Activated T-cell treated with anti-CD3 and anti-CD28 coated beads, Interleukin-2, amount 50 U/mL, for 4 hours (primary cell): ENCODE measurements at regions not wholly inside any gene's neighbourhood (a gene's known extent, or its start where the extent isn't known, plus 50 kb on each side); places are given as distances from the start of the nearest gene placed in this dataset.

Source experiments
- ATAC-seq, 2 donors: fragments of 200-7000 bp; cut with Tn5 transposase; one replicate each; pipeline ENCODE4 v1.10.0; 2021
- DNase-seq: peaks from one replicate; pipeline ENCODE4 v3.0.0-alpha.2; 2020
- H3K27me3 Mint-ChIP-seq: one replicate; pipeline ENCODE4 v1.8.0; 2021; ENCODE audit warnings: low read depth, mixed read lengths
- H3K36me3 Mint-ChIP-seq: one replicate; pipeline ENCODE4 v1.8.0; 2022; ENCODE audit warnings: mixed read lengths; ENCODE audit not compliant: insufficient read depth
- H3K4me1 Mint-ChIP-seq: one replicate; pipeline ENCODE4 v1.8.0; 2021; ENCODE audit warnings: low read depth, mixed read lengths
- H3K4me3 Mint-ChIP-seq: one replicate; pipeline ENCODE4 v1.8.0; 2021; ENCODE audit warnings: mild to moderate bottlenecking, moderate library complexity, mixed read lengths
- H3K9me3 Mint-ChIP-seq: one replicate; pipeline ENCODE4 v1.8.0; 2021; ENCODE audit warnings: mixed read lengths

DNA sequence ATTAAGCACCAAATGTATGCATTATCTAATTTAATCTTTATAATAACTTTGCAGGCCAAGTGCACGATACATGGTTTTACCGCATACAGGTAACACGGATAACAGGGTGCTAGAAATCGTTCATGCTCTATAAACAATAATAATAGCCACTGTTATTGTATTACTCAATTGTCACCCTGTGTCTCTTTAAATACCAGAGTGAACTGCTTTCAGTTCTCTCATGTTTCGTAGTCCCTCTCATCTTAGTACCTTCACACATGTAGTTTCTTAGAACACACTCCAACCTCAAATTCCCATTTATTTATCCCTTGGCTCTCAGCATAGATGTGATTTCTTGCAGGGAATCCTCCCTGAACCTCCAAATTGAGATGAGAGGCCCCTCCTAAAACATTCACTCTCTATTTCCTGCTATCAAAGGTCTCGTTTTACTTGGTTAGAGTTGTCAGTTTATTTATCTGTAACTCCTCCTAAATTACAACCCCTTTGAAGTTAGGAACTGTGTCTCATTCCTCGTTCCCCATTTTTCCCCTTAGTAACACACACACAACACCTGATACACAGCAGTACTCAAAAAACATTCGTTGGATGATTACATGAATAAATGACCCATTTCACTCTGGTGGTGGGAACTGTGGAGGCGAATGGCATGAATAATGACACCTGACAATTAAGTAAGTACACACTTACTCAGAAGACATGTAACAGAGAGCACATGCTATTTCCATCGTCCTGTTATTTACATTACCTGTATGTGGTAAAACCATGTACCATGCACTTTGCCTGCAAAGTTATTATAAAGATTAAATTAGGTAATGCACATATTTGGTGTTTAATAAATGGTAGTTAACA is 134.6 kb downstream of the BTG1 start:
- DNase-seq = no peak
- H3K4me3 Mint-ChIP-seq = peak overlapping the region; percentile 33
- ATAC-seq = peak; percentile 55 to 72
- peaks cover 7% of the 10 kb centered on the region for H3K36me3 Mint-ChIP-seq
- no peaks in the 10 kb centered on the region for H3K27me3 Mint-ChIP-seq
- peaks cover 44% of the 10 kb centered on the region for H3K4me1 Mint-ChIP-seq
- H3K9me3 Mint-ChIP-seq = peaks cover 7% of the 10 kb centered on the region

DNA sequence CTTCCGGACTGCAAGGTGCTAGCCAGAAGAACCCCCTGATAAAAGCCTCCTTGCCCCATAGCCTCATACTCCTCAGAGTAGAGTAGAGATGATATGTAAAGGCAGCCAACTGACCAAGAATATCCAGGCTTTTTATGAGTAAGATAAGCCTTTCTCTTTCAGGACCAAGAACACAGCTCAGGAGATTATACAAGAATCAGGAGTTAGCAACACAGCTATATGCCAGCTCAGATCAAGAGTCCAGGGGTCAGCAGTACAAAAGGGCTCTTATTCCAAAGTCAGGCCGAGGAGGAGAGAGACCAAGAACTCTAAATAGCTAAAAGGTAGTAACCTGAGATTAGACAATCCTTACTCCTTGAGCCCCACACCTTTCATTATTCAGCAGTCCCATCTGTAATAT is 135.3 kb downstream of the BTG1 start:
- H3K27me3 Mint-ChIP-seq = no peaks in the 10 kb centered on the region
- H3K36me3 Mint-ChIP-seq = peaks cover 7% of the 10 kb centered on the region
- ATAC-seq (no peak), DNase-seq (no peak)
- H3K4me1 Mint-ChIP-seq = peaks cover 44% of the 10 kb centered on the region
- H3K4me3 Mint-ChIP-seq = no peak overlapping the region
- H3K9me3 Mint-ChIP-seq = peaks cover 9% of the 10 kb centered on the region

DNA sequence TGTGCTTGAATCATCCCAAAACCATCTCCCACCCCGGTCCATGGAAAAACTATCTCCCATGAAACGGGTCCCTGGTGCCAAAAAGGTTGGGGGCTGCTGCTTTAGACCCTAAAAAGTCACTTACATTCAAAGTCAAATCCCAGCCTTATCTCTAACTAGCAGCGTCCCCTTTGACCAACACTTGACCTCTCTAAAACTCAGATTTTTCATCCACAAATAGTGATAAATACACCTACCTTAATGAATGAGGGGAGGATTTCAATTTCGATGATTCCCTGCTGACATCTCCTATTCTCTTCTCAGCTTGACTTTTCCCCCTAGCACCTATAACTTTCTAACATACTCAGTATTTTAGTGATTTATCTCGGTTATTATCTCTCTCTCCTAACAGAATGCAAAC is 137.3 kb downstream of the BTG1 start:
- DNase-seq (no peak), ATAC-seq (no peak)
- Mint-ChIP-seq H3K4me3 (no peak overlapping the region), H3K36me3 (peaks cover 9% of the 10 kb centered on the region), H3K27me3 (no peaks in the 10 kb centered on the region), H3K9me3 (peaks cover 9% of the 10 kb centered on the region), H3K4me1 (peaks cover 56% of the 10 kb centered on the region)

DNA sequence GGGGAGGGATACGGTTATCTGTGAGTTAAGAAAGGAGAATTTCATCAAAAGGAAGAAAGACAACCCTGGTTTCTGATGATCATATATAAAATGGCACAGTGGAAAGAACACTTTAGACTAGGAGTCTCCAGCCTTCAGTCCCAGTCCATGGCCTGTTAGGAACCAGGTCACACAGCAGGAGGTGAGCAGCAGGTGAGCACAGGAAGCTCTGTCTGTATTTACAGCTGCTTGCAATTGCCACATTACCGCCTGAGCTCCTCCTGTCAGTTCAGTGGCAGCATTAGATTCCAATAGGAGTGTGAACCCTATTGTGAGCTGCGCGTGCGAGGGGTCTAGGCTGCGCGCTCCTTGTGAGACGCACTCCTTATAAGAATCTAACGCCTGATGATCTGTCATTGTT is 137.9 kb downstream of the BTG1 start:
- Mint-ChIP-seq H3K4me1 (peaks cover 56% of the 10 kb centered on the region), H3K27me3 (no peaks in the 10 kb centered on the region), H3K9me3 (peaks cover 6% of the 10 kb centered on the region), H3K36me3 (peaks cover 9% of the 10 kb centered on the region), H3K4me3 (no peak overlapping the region)
- ATAC-seq (no peak), DNase-seq (no peak)

DNA sequence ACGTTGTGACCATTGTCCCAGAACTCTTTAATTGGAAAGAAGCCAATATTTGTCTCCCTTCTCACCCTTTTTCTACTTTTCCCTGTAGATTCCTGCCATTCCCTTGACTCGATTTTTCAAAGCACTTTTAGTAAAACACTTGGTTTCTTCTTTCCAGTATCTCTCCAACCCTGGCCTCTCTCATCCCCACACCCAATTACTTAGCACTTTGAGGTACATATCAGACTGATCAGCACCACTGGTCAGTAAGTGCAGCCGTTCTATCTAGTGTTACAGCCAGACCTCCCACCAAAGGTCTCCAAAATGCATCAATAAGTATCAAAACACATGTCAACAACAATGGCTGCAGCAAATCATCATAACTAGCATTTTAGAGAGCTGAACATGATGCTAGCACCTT is 141.9 kb downstream of the BTG1 start:
- no peaks in the 10 kb centered on the region for H3K27me3 Mint-ChIP-seq
- peaks cover 18% of the 10 kb centered on the region for H3K36me3 Mint-ChIP-seq
- H3K4me1 Mint-ChIP-seq = peaks cover 50% of the 10 kb centered on the region
- no peak for DNase-seq
- H3K9me3 Mint-ChIP-seq = peaks cover 17% of the 10 kb centered on the region
- no peak overlapping the region for H3K4me3 Mint-ChIP-seq
- no peak for ATAC-seq

DNA sequence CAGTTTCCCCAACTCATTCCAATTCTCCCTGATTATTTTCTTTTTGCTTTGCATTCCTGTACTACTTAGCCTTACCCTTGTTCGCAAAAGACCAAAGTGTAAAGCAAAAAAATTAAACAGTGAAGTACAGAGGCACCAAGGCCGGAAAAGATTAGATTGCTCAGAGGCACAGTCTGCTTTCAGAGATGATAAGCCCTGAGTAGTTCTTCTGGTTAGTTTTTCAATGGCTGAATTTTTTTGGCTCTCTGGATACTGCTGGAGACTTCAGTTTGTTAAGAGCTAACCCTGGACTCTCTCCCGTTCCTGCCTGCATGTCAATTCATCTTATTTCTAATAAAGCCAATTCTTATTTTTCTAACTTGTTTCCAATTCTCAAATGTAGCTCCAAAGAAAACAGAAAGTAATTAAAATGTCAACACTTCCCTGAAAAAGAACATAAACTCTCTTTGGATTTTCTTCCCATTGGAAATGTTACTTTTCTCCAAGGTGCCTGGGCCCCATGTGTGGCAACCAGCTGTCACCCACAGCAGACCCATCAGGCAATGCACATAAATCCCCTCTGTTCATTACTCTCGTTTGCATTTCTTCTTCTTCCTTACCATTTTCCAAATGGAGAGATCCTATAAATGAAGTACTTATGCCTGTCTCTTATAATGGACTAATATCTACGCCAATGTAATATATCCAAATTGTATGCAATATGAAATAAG is 142.8 kb downstream of the BTG1 start:
- DNase-seq = no peak
- peaks cover 23% of the 10 kb centered on the region for H3K36me3 Mint-ChIP-seq
- peaks cover 26% of the 10 kb centered on the region for H3K9me3 Mint-ChIP-seq
- peak overlapping the region; percentile 7 for H3K4me3 Mint-ChIP-seq
- peaks cover 49% of the 10 kb centered on the region for H3K4me1 Mint-ChIP-seq
- no peak for ATAC-seq
- H3K27me3 Mint-ChIP-seq = no peaks in the 10 kb centered on the region

DNA sequence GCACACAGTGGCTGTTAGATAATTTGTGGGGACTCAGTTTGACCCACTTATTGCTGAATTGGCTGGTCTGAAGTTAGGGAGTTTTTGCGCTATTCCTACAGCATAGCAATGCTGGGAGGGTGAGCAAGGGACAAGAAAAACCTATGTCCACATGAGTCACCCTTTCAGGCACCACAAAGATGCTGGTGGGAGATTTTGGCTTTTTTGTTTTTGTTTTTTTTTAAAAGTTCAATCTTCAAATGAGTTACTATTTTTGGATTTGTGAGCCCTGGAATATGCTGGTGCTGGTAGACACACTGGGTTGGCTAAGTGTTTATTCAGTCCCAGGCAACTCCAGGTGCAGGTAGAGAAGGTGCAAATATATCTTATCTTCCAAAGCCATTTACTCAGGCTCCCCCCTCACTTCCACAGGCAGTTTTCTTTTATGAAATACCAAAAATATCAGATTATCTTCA is 143.4 kb downstream of the BTG1 start:
- Mint-ChIP-seq H3K27me3 (no peaks in the 10 kb centered on the region), H3K36me3 (peaks cover 23% of the 10 kb centered on the region), H3K4me1 (peaks cover 49% of the 10 kb centered on the region), H3K9me3 (peaks cover 26% of the 10 kb centered on the region), H3K4me3 (no peak overlapping the region)
- no peak for DNase-seq
- ATAC-seq = no peak

DNA sequence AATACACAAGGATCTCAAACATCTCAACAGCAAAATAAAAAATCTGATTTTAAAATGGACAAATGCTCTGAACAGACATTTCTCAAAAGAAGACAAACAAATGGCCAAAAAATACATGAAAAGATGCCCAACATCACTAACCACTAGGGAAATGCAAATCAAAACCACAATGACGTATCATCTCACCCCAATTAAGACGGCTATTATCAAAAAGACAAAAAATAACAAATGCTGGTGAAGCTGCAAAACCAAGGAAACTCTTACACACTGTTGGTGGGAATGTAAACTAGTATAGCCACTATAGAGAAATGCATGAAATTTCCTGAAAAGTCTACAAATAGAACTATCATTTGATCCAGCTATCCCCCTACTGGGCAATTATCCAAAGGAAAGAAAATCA is 145.0 kb downstream of the BTG1 start:
- Mint-ChIP-seq H3K36me3 (peaks cover 18% of the 10 kb centered on the region), H3K4me3 (no peak overlapping the region)
- no peak for DNase-seq

DNA sequence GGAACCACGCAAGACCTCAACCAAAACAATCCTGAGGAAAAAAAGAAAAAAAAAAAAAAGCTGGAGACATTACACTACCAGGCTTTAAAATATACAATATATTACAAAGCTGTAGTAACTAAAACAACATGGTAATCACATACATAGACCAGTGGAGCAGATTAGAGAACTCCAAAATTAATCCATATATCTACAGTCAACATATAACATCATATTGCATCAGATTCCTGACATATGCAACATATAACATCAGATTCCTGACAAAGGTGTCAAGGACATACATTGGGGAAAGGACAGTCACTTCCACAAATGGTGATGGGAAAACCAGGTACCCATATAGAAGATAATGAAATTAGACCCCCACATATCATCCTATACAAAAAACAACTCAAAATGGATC is 145.8 kb downstream of the BTG1 start:
- Mint-ChIP-seq H3K9me3 (peaks cover 20% of the 10 kb centered on the region), H3K27me3 (no peaks in the 10 kb centered on the region), H3K4me1 (peaks cover 50% of the 10 kb centered on the region), H3K4me3 (no peak overlapping the region), H3K36me3 (peaks cover 18% of the 10 kb centered on the region)
- ATAC-seq (no peak), DNase-seq (no peak)

More for the DNA sequence above, 145.0 kb downstream of the BTG1 start:
- Mint-ChIP-seq H3K4me1 (peaks cover 52% of the 10 kb centered on the region), H3K27me3 (no peaks in the 10 kb centered on the region), H3K9me3 (peaks cover 20% of the 10 kb centered on the region)
- no peak for ATAC-seq

DNA sequence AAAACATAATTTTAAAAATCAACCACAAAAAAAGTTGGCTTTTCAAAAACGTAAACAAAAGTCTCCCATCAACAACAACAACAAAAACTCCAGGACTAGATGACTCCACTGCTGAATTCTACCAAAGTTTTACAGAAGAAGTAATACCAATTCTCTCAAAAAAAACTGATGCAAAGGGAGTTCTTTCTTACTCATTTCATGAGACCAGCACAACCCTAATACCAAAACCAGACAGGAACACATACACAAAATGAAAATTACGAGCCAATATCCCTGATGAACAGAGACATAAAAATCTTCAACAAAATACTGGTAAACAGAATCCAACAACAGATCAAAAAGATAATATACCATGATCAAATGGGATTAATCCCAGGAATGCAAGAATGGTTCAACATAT is 147.3 kb downstream of the BTG1 start:
- DNase-seq (no peak), ATAC-seq (no peak)
- H3K4me3 Mint-ChIP-seq = no peak overlapping the region
- H3K36me3 Mint-ChIP-seq = peaks cover 17% of the 10 kb centered on the region
- H3K9me3 Mint-ChIP-seq = peaks cover 20% of the 10 kb centered on the region
- no peaks in the 10 kb centered on the region for H3K27me3 Mint-ChIP-seq
- H3K4me1 Mint-ChIP-seq = peaks cover 46% of the 10 kb centered on the region

DNA sequence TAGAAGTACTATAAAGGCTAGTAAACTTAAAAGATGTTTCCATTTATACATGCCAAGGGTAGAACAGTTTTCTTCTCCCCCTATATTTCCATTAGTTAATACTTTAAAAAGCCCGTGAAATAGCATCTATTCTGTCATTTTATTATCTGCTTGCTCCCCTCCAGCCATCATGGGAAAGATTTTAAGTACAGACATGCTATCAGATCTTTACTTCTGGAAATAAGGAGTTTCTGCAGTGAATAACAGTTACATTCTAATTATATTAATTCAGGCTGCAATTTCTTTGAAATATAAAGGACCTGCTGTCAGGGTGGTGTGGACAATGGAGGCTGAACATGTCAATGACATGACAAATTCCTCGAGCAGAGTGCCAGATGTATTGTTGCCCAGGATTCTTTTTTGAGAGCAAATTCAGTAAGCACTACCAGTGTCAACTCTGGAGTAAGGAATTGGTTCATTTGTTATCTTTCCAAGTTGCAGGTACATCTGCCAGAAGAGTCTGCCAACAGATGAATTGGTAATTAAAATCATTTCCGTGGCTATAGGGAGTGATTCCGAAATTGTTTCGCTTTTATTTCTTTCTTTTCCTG is 151.3 kb downstream of the BTG1 start:
- Mint-ChIP-seq H3K4me3 (no peak overlapping the region), H3K9me3 (peaks cover 11% of the 10 kb centered on the region)

DNA sequence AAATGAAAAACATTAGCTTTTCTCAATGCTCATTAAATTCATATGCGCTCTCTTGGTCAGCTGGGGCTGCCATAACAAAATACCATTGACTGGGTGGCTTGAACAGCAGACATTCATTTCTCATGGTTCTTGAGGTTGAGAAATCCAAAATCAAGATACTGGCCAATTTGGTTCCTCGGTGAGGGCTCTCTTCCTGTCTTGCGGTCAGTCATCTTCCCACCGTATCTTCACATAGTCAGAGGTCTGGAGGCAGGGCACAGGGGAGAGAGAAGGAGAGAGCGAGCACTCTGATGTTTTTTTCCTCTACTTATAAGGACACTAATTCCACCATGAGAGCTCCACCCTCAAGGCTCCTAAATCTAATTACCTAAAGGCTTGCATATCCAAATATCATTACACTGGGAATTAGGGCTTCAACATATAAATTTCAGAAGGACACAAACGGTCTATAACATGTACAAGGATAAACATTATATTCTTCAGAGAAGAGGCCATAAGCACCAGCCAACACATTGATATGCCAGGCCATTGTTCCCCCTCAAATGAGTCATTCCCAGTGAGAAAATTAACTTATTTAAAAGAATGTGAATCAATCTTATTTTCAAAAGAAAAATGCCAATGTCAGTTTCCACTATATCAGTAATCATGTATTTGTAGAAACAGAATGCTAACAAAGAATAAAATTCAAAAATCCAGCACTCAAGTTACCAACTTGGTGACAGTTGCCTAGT is 152.2 kb downstream of the BTG1 start:
- peaks cover 6% of the 10 kb centered on the region for H3K9me3 Mint-ChIP-seq
- ATAC-seq (no peak), DNase-seq (no peak)
- H3K4me1 Mint-ChIP-seq = peaks cover 44% of the 10 kb centered on the region
- H3K36me3 Mint-ChIP-seq = peaks cover 8% of the 10 kb centered on the region
- no peaks in the 10 kb centered on the region for H3K27me3 Mint-ChIP-seq
- no peak overlapping the region for H3K4me3 Mint-ChIP-seq

More for the DNA sequence above, 151.3 kb downstream of the BTG1 start:
- DNase-seq (no peak), ATAC-seq (no peak)
- H3K4me1 Mint-ChIP-seq = peaks cover 39% of the 10 kb centered on the region
- no peaks in the 10 kb centered on the region for H3K27me3 Mint-ChIP-seq
- peaks cover 12% of the 10 kb centered on the region for H3K36me3 Mint-ChIP-seq

DNA sequence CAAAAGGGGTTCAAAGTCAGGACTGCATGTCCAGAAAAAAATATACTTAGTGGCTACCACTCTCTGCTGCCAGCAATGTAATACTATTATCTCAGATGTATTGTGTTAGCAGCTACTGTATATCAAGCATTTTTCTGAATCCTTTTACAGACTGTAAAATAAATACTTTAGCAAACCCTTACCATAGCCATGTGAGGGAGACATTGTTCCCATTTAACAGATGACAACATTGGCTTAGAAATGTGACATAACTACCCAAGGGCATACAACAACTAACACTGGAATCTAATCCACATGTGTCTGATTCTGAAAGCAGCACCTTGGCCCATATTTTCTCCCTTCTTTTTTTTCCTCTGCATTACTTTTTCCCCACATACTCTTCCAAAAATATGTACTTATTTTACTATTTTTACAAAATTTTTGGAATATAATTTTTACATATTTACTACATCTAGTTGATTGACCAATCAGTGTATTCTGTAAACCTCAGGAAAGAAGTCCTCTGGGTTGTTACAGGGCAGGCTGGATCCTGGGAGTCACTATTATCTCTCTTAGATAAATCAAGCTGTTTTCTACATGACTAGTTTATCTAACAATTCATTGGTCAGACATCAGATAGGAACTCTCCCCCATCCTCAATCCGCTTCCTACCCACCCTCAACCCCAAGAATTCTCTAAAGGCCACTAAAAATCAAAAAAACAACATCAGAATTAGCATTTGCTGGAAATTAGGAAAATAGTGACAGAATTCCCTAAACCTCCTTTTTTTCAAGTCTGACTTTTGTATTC is 154.1 kb downstream of the BTG1 start:
- no peaks in the 10 kb centered on the region for H3K9me3 Mint-ChIP-seq
- DNase-seq = no peak
- no peaks in the 10 kb centered on the region for H3K27me3 Mint-ChIP-seq
- ATAC-seq = peak in 1 of 2 donors; percentile 41
- peaks cover 6% of the 10 kb centered on the region for H3K36me3 Mint-ChIP-seq
- H3K4me1 Mint-ChIP-seq = peaks cover 46% of the 10 kb centered on the region
- H3K4me3 Mint-ChIP-seq = no peak overlapping the region
